Testis (tissue), 2 donors: ENCODE measurements at regions not wholly inside any gene's neighbourhood (a gene's known extent, or its start where the extent isn't known, plus 50 kb on each side); places are given as distances from the start of the nearest gene placed in this dataset.

ENCODE experiments used
- POLR2A ChIP-seq: fragments of 450-650 bp; IDR thresholded peaks from one replicate; pipeline ENCODE4 v1.6.1; 2017; ENCODE audit warnings: antibody characterized with exemption, mild to moderate bottlenecking, moderate library complexity
- TF ChIP-seq, protein P1 (sequence below), 3 experiments: fragments of 450-650 bp in 2 of 3; fragments of 200-600 bp in 1 of 3; sonication (generic) in 1 of 3; IDR thresholded peaks; one replicate each; pipeline ENCODE4 v1.5.1; 2016 to 2019; ENCODE audit warnings: antibody characterized with exemption in 3 of 3, mild to moderate bottlenecking in 2 of 3, moderate library complexity in 1 of 3

DNA sequence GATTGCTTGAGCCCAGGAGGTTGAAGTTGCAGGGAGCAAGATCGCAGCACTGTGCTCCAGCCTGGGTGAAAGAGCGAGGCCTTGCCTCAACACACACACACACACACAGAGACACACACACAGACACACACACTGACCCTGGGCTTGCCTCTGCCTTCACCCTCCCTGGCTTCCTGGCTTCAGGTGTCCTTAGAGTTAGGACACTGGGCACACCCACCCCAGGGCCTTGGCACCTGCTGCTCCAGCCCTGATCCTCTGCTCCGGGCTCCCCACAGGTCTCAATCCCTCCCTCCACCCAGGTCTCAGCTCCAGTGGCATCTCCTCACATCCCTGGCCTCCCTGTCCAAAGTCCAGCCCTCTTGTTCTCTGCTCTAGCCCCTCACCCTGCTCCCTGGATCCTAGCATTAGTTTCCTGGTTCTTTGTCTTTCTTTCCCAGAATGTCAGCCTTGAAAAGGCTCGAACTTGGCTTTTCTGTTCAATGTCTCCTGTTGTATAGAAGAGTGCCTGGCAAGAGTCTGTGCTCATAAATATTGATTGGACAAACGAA lies 212.9 kb downstream of the C9orf50 start:
- TF ChIP-seq, protein P1, sequence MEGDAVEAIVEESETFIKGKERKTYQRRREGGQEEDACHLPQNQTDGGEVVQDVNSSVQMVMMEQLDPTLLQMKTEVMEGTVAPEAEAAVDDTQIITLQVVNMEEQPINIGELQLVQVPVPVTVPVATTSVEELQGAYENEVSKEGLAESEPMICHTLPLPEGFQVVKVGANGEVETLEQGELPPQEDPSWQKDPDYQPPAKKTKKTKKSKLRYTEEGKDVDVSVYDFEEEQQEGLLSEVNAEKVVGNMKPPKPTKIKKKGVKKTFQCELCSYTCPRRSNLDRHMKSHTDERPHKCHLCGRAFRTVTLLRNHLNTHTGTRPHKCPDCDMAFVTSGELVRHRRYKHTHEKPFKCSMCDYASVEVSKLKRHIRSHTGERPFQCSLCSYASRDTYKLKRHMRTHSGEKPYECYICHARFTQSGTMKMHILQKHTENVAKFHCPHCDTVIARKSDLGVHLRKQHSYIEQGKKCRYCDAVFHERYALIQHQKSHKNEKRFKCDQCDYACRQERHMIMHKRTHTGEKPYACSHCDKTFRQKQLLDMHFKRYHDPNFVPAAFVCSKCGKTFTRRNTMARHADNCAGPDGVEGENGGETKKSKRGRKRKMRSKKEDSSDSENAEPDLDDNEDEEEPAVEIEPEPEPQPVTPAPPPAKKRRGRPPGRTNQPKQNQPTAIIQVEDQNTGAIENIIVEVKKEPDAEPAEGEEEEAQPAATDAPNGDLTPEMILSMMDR (IDR thresholded peaks at IDR 0.05) = no peak
- TF ChIP-seq POLR2A = no peak
